ENCODE measurements at regions not wholly inside any gene's neighbourhood (a gene's known extent, or its start where the extent isn't known, plus 50 kb on each side); places are given as distances from the start of the nearest gene placed in this dataset.

- no peak for TF ChIP-seq CTCF (IDR thresholded peaks at IDR 0.05; ENCODE audit: control insufficient read depth, extremely low read depth, insufficient read depth)
- DNase-seq (ENCODE audit: low read depth), result no peak
- no peak overlapping the region for H3K4me3 ChIP-seq (ENCODE audit: low read depth, low read length)
Measured at GRCh38 chr2:238570926-238571325, 144.2 kb downstream of the ASB1 start.

- no peak overlapping the region for H3K4me3 ChIP-seq (ENCODE audit: low read depth, low read length)
- DNase-seq (ENCODE audit: low read depth), result no peak
- TF ChIP-seq CTCF (IDR thresholded peaks at IDR 0.05; ENCODE audit: control insufficient read depth, extremely low read depth, insufficient read depth), result no peak
Measured at GRCh38 chr2:238571661-238572372, 145.1 kb downstream of the ASB1 start.

GRCh38 chr2:238573065-238573778, 146.5 kb downstream of the ASB1 start:
- H3K4me3 ChIP-seq (ENCODE audit: low read depth, low read length), result no peak overlapping the region
- peak; percentile 61 for TF ChIP-seq CTCF (IDR thresholded peaks at IDR 0.05; ENCODE audit: control insufficient read depth, extremely low read depth, insufficient read depth)
- no peak for DNase-seq (ENCODE audit: low read depth)

- no peak for DNase-seq (ENCODE audit: low read depth)
- no peak overlapping the region for H3K4me3 ChIP-seq (ENCODE audit: low read depth, low read length)
- TF ChIP-seq CTCF (IDR thresholded peaks at IDR 0.05; ENCODE audit: control insufficient read depth, extremely low read depth, insufficient read depth), result no peak
Measured at GRCh38 chr2:238573916-238574315, 147.2 kb downstream of the ASB1 start.

- H3K4me3 ChIP-seq (ENCODE audit: low read depth, low read length), result no peak overlapping the region
- no peak for DNase-seq (ENCODE audit: low read depth)
- TF ChIP-seq CTCF (IDR thresholded peaks at IDR 0.05; ENCODE audit: control insufficient read depth, extremely low read depth, insufficient read depth), result no peak
Measured at GRCh38 chr2:238574490-238575271, 148.0 kb downstream of the ASB1 start.

- H3K4me3 ChIP-seq (ENCODE audit: low read depth, low read length), result no peak overlapping the region
- no peak for TF ChIP-seq CTCF (IDR thresholded peaks at IDR 0.05; ENCODE audit: control insufficient read depth, extremely low read depth, insufficient read depth)
- no peak for DNase-seq (ENCODE audit: low read depth)
Measured at GRCh38 chr2:238576674-238577073, 149.9 kb downstream of the ASB1 start.
